Gastrocnemius medialis (tissue), 4 donors: ENCODE measurements at regions not wholly inside any gene's neighbourhood (a gene's known extent, or its start where the extent isn't known, plus 50 kb on each side); places are given as distances from the start of the nearest gene placed in this dataset.

Experiments used
- CTCF ChIP-seq, 5 experiments: fragments of 450-650 bp in 3 of 5; fragments of 200-600 bp in 2 of 5; sonication (generic) in 2 of 5; IDR thresholded peaks in 4 of 5; conservative IDR thresholded peaks in 1 of 5; 1 replicate in 4 of 5; 2 replicates in 1 of 5; pipeline ENCODE4 v1.5.1; 2016 to 2019; ENCODE audit warnings: antibody characterized with exemption in 5 of 5, mild to moderate bottlenecking in 3 of 5, moderate library complexity in 3 of 5
- POLR2A ChIP-seq, 2 donors: fragments of 450-650 bp; IDR thresholded peaks; one replicate each; pipeline ENCODE4 v1.6.1; 2017; ENCODE audit warnings: antibody characterized with exemption in 2 of 2, mild to moderate bottlenecking in 2 of 2, moderate library complexity in 2 of 2

- no peak for TF ChIP-seq CTCF (IDR thresholded peaks at IDR 0.05 in 4 of 5, conservative IDR thresholded peaks at IDR 0.05 in 1 of 5)
- no peak for TF ChIP-seq POLR2A (IDR thresholded peaks at IDR 0.05)
Observed at GRCh38 chr20:52268184-52268749, 76.7 kb upstream of the ZFP64 start.
